MCF 10A (cell line): ENCODE measurements at regions not wholly inside any gene's neighbourhood (a gene's known extent, or its start where the extent isn't known, plus 50 kb on each side); places are given as distances from the start of the nearest gene placed in this dataset.
"Not testable (repeated sequence)": the region's sequence is repeated elsewhere in the genome, so short reads cannot be mapped to it uniquely, and the experiment has no call there.

Experiments
- BruUV-seq: library from RNA; stranded (reverse); fragments of 400-500 nt; replicated peaks from 2 replicates; lab custom pipeline; 2021; lab: Mats Ljungman, UMichigan
- CTCF ChIA-PET: fragments of 300-600 bp; sonication (Branson Sonifier 250); formaldehyde crosslinking; extraction: SDS; loops from one replicate; lab custom pipeline; 2021; ENCODE audit warnings: antibody characterized with exemption, inconsistent platforms; lab: Yijun Ruan, JAX
- POLR2A ChIA-PET: fragments of 300-600, 350-650 bp; sonication (Branson Sonifier 250); formaldehyde crosslinking; extraction: SDS; loops from one replicate; lab custom pipeline; 2020; ENCODE audit warnings: antibody characterized with exemption, inconsistent platforms; lab: Yijun Ruan, JAX
- DNase-seq: peaks from one replicate; pipeline ENCODE4 v3.0.0-alpha.2; 2018; ENCODE audit not compliant: unreplicated experiment
- H3K27ac Mint-ChIP-seq: one replicate; pipeline ENCODE4 v1.8.0; 2022; ENCODE audit warnings: mild to moderate bottlenecking, low read depth, mixed read lengths; ENCODE audit not compliant: unreplicated experiment
- H3K27me3 Mint-ChIP-seq: one replicate; pipeline ENCODE4 v1.8.0; 2022; ENCODE audit warnings: mixed read lengths; ENCODE audit not compliant: insufficient read depth, unreplicated experiment
- H3K36me3 Mint-ChIP-seq: one replicate; pipeline ENCODE4 v1.8.0; 2022; ENCODE audit warnings: mild to moderate bottlenecking, moderate library complexity, mixed read lengths; ENCODE audit not compliant: insufficient read depth, unreplicated experiment
- H3K4me1 Mint-ChIP-seq: one replicate; pipeline ENCODE4 v1.8.0; 2022; ENCODE audit warnings: mixed read lengths; ENCODE audit not compliant: insufficient read depth, unreplicated experiment
- H3K4me3 Mint-ChIP-seq: one replicate; pipeline ENCODE4 v1.8.0; 2022; ENCODE audit warnings: mild to moderate bottlenecking, moderate library complexity, mixed read lengths; ENCODE audit not compliant: unreplicated experiment
- H3K9me3 Mint-ChIP-seq: one replicate; pipeline ENCODE4 v1.8.0; 2022; ENCODE audit warnings: mixed read lengths; ENCODE audit not compliant: unreplicated experiment
- CTCF ChIP-seq: fragments of 200-600 bp; IDR thresholded peaks from one replicate; pipeline ENCODE4 v1.8.0; 2022; ENCODE audit warnings: antibody characterized with exemption, mild to moderate bottlenecking; ENCODE audit not compliant: unreplicated experiment
- intact Hi-C: fragments of 100-400 bp; cut with micrococcal nuclease; formaldehyde crosslinking; loops from 2 replicates; pipeline ENCODE4 v1.14.1; 2022

- Mint-ChIP-seq H3K4me3 (no peak overlapping the region), H3K27ac (no peak overlapping the region), H3K27me3 (peaks cover 13% of the 10 kb centered on the region), H3K36me3 (no peaks in the 10 kb centered on the region), H3K4me1 (no peaks in the 10 kb centered on the region), H3K9me3 (peaks cover 25% of the 10 kb centered on the region)
- ChIA-PET CTCF (interaction anchor here (1.1 to 1.2 kb wide), 2 partner anchors 60 to 540 kb away, joined by 3 to 6 read pairs; no protein-coding TSS in a partner anchor), POLR2A (no interaction called here)
- peak; percentile 18 for TF ChIP-seq CTCF
- peak; percentile 17 for DNase-seq
- BruUV-seq, result no TSS peak
- intact Hi-C loops, result no loop called here
Measured at GRCh38 chrX:140123446-140123845, 158.1 kb upstream of the CXorf66 start.

- intact Hi-C loops, H3K27ac Mint-ChIP-seq, CTCF ChIA-PET, H3K9me3 Mint-ChIP-seq, POLR2A ChIA-PET, BruUV-seq, H3K4me3 Mint-ChIP-seq, DNase-seq, H3K36me3 Mint-ChIP-seq, H3K4me1 Mint-ChIP-seq: not testable (repeated sequence)
- H3K27me3 Mint-ChIP-seq, result peaks cover 22% of the 10 kb centered on the region
Measured at GRCh38 chrX:140114059-140114458, 148.7 kb upstream of the CXorf66 start.

- intact Hi-C loops, result no loop called here
- ChIA-PET CTCF (no interaction called here), POLR2A (no interaction called here)
- no peak for TF ChIP-seq CTCF
- H3K27me3 Mint-ChIP-seq, result peaks cover 24% of the 10 kb centered on the region
- DNase-seq, result no peak
- H3K4me3 Mint-ChIP-seq, result no peak overlapping the region
- H3K27ac Mint-ChIP-seq, result no peak overlapping the region
- no peaks in the 10 kb centered on the region for H3K4me1 Mint-ChIP-seq
- H3K36me3 Mint-ChIP-seq, result no peaks in the 10 kb centered on the region
- BruUV-seq, result no TSS peak
- no peaks in the 10 kb centered on the region for H3K9me3 Mint-ChIP-seq
Measured at GRCh38 chrX:140110081-140110650, 144.8 kb upstream of the CXorf66 start.

DNA sequence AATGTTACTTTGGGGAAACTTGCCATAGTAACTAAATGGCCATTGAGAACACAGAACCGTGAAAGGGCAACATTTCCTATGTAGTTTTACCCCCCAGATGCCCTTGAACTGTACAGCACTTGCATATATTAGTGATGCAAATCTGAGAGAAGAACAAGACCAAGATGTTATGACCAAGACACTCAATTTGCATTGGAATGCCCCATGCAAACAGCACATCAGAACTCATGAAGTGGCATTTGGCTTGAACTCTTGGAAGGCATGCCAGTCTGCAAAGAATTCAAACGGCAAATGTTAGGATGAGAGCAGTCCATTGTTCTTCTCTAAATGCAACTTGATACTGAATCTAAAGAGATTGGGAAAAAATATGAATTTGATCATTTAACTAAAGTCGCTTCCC is 139.4 kb upstream of the CXorf66 start:
- H3K36me3 Mint-ChIP-seq, result no peaks in the 10 kb centered on the region
- no peaks in the 10 kb centered on the region for H3K4me1 Mint-ChIP-seq
- no peak overlapping the region for H3K4me3 Mint-ChIP-seq
- CTCF ChIA-PET, result no interaction called here
- H3K9me3 Mint-ChIP-seq, result no peaks in the 10 kb centered on the region
- no peak for TF ChIP-seq CTCF
- intact Hi-C loops, result no loop called here
- POLR2A ChIA-PET, result no interaction called here
- no peak overlapping the region for H3K27ac Mint-ChIP-seq
- no peak for DNase-seq
- no TSS peak for BruUV-seq
- peaks cover 14% of the 10 kb centered on the region for H3K27me3 Mint-ChIP-seq

- Mint-ChIP-seq H3K9me3 (no peaks in the 10 kb centered on the region), H3K36me3 (no peaks in the 10 kb centered on the region), H3K27me3 (peaks cover 31% of the 10 kb centered on the region), H3K4me1 (no peaks in the 10 kb centered on the region), H3K4me3 (no peak overlapping the region), H3K27ac (no peak overlapping the region)
- intact Hi-C loops, result no loop called here
- no peak for TF ChIP-seq CTCF
- ChIA-PET CTCF (no interaction called here), POLR2A (no interaction called here)
- DNase-seq, result no peak
- BruUV-seq, result no TSS peak
Measured at GRCh38 chrX:140099221-140099620, 133.9 kb upstream of the CXorf66 start.
